ENCODE measurements at regions not wholly inside any gene's neighbourhood (a gene's known extent, or its start where the extent isn't known, plus 50 kb on each side); places are given as distances from the start of the nearest gene placed in this dataset.

DNA sequence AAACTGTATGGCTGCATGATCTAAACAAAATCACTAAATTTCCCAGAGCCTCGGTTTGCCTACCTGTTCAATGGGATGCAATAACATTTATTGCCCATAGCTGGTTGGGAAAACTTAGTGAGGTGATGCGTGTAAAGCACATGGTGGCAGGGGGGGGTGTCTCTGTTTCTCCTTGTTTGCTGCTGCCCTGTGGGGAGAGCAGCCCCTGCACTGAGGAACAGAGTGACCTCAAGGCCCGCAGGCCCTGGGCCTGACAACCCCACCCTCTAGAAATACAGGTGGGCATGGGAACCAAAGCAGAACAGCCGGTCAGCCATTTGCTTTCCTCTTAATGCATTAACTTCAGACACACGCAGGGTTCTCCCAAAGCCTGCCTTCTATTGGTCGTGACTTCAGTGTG, 55.1 kb upstream of the SLC66A3 start:
- Histone ChIP-seq H2AFZ (ENCODE audit: insufficient read depth, low read depth, low read length, poor library complexity, severe bottlenecking) (no peak overlapping the region), H3K79me2 (ENCODE audit: insufficient read depth, low read length) (no peaks in the 10 kb centered on the region), H3K27ac (ENCODE audit: low read depth in 1 of 2, low read length in 2 of 2) (no peak overlapping the region), H3K4me3 (replicated peaks in 1 of 3; ENCODE audit: low read depth in 2 of 3, low read length in 3 of 3) (no peak overlapping the region), H3K4me2 (replicated peaks; ENCODE audit: extremely low read depth, low read length, poor library complexity, severe bottlenecking) (no peak overlapping the region), H3K9me3 (replicated peaks in 1 of 2; ENCODE audit: control insufficient read depth in 1 of 2, insufficient read depth in 1 of 2, low read length in 2 of 2) (no peaks in the 10 kb centered on the region), H3K27me3 (ENCODE audit: control insufficient read depth in 2 of 2, insufficient read depth in 2 of 2, low read length in 2 of 2) (no peaks in the 10 kb centered on the region), H3K4me1 (ENCODE audit: control insufficient read depth in 1 of 2, insufficient read depth in 2 of 2, low read length in 2 of 2) (no peaks in the 10 kb centered on the region), H4K20me1 (ENCODE audit: insufficient read depth, low read length) (no peaks in the 10 kb centered on the region), H3K36me3 (replicated peaks in 1 of 2; ENCODE audit: control insufficient read depth in 1 of 2, insufficient read depth in 2 of 2, low read length in 2 of 2) (no peaks in the 10 kb centered on the region), H3K9ac (ENCODE audit: insufficient read depth, low read length, poor library complexity, severe bottlenecking) (no peak overlapping the region)
- H3K4me3 Mint-ChIP-seq = no peak overlapping the region
- peaks cover 2 to 7% (median 5%) of the 10 kb centered on the region in 3 donors for H3K27me3 Mint-ChIP-seq (ENCODE audit: low read depth in 3 of 3)
- WGBS (ENCODE audit: insufficient coverage) = 97% methylated on average over 6 of the region's 6 CpGs
- no peak for DNase-seq
- TF ChIP-seq, protein P1, sequence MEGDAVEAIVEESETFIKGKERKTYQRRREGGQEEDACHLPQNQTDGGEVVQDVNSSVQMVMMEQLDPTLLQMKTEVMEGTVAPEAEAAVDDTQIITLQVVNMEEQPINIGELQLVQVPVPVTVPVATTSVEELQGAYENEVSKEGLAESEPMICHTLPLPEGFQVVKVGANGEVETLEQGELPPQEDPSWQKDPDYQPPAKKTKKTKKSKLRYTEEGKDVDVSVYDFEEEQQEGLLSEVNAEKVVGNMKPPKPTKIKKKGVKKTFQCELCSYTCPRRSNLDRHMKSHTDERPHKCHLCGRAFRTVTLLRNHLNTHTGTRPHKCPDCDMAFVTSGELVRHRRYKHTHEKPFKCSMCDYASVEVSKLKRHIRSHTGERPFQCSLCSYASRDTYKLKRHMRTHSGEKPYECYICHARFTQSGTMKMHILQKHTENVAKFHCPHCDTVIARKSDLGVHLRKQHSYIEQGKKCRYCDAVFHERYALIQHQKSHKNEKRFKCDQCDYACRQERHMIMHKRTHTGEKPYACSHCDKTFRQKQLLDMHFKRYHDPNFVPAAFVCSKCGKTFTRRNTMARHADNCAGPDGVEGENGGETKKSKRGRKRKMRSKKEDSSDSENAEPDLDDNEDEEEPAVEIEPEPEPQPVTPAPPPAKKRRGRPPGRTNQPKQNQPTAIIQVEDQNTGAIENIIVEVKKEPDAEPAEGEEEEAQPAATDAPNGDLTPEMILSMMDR (IDR thresholded peaks at IDR 0.05) = no peak
- no peaks in the 10 kb centered on the region for H3K4me1 Mint-ChIP-seq
- H3K27ac Mint-ChIP-seq = no peak overlapping the region
- peaks cover 0 to 4% (median 0%) of the 10 kb centered on the region in 7 donors for H3K9me3 Mint-ChIP-seq
- no peaks in the 10 kb centered on the region for H3K36me3 Mint-ChIP-seq
- intact Hi-C loops (cut with micrococcal nuclease) = no loop called here

DNA sequence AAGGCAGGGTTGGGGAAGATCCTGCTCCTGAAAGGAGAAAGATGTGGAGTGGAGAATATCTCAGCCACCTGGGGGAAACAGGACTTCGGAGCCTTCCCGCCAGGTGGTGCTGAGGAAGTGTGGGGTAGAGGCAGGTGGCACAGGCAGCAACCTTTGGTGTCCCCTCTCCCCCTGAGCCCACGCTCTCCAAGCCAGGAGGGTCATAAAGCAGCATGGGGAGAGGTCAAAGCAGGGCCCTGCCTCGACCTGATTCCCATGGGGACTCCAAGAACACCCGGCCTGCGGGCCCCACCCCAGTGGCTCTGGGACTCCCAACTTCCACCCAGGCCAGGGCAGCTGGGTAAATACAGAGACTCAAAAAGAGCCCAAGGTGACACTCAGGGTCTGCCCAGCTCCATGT, 54.3 kb upstream of the SLC66A3 start:
- H3K27ac Mint-ChIP-seq = no peak overlapping the region
- 89% methylated on average over 6 of the region's 6 CpGs for WGBS (ENCODE audit: insufficient coverage)
- Histone ChIP-seq H3K79me2 (ENCODE audit: insufficient read depth, low read length) (no peaks in the 10 kb centered on the region), H3K9ac (ENCODE audit: insufficient read depth, low read length, poor library complexity, severe bottlenecking) (no peak overlapping the region), H3K4me1 (ENCODE audit: control insufficient read depth in 1 of 2, insufficient read depth in 2 of 2, low read length in 2 of 2) (no peaks in the 10 kb centered on the region), H3K4me3 (replicated peaks in 1 of 3; ENCODE audit: low read depth in 2 of 3, low read length in 3 of 3) (no peak overlapping the region), H3K4me2 (replicated peaks; ENCODE audit: extremely low read depth, low read length, poor library complexity, severe bottlenecking) (no peak overlapping the region), H3K36me3 (replicated peaks in 1 of 2; ENCODE audit: control insufficient read depth in 1 of 2, insufficient read depth in 2 of 2, low read length in 2 of 2) (no peaks in the 10 kb centered on the region), H3K9me3 (replicated peaks in 1 of 2; ENCODE audit: control insufficient read depth in 1 of 2, insufficient read depth in 1 of 2, low read length in 2 of 2) (no peaks in the 10 kb centered on the region), H3K27ac (ENCODE audit: low read depth in 1 of 2, low read length in 2 of 2) (no peak overlapping the region), H4K20me1 (ENCODE audit: insufficient read depth, low read length) (no peaks in the 10 kb centered on the region), H2AFZ (ENCODE audit: insufficient read depth, low read depth, low read length, poor library complexity, severe bottlenecking) (no peak overlapping the region), H3K27me3 (ENCODE audit: control insufficient read depth in 2 of 2, insufficient read depth in 2 of 2, low read length in 2 of 2) (no peaks in the 10 kb centered on the region)
- peaks cover 2 to 7% (median 4%) of the 10 kb centered on the region in 3 donors for H3K27me3 Mint-ChIP-seq (ENCODE audit: low read depth in 3 of 3)
- no peak for DNase-seq
- TF ChIP-seq, protein P1 (IDR thresholded peaks at IDR 0.05) = no peak
- intact Hi-C loops (cut with micrococcal nuclease) = no loop called here
- no peak overlapping the region for H3K4me3 Mint-ChIP-seq
- H3K36me3 Mint-ChIP-seq = no peaks in the 10 kb centered on the region
- H3K4me1 Mint-ChIP-seq = no peaks in the 10 kb centered on the region
- peaks cover 0 to 4% (median 0%) of the 10 kb centered on the region in 7 donors for H3K9me3 Mint-ChIP-seq

Measured in CD14-positive monocyte (primary cell).